Uterus (tissue), 2 donors: ENCODE measurements at regions not wholly inside any gene's neighbourhood (a gene's known extent, or its start where the extent isn't known, plus 50 kb on each side); places are given as distances from the start of the nearest gene placed in this dataset.

Source experiments
- CTCF ChIP-seq, 4 experiments: fragments of 200-600 bp in 2 of 4; fragments of 450-650 bp in 2 of 4; sonication (generic) in 2 of 4; IDR thresholded peaks; one replicate each; pipeline ENCODE4 v1.5.1; 2016 to 2019; ENCODE audit warnings: antibody characterized with exemption in 4 of 4, mild to moderate bottlenecking in 2 of 4, moderate library complexity in 1 of 4
- POLR2A ChIP-seq, 2 donors: fragments of 450-650 bp; IDR thresholded peaks; one replicate each; pipeline ENCODE4 v1.6.1; 2016; ENCODE audit warnings: antibody characterized with exemption in 2 of 2, mild to moderate bottlenecking in 1 of 2, moderate library complexity in 1 of 2

GRCh38 chr5:62090953-62091352 lies 215.1 kb upstream of the KIF2A start:
- TF ChIP-seq CTCF (IDR thresholded peaks at IDR 0.05) (no peak), POLR2A (IDR thresholded peaks at IDR 0.05) (no peak)
